H9 (cell line): ENCODE measurements at regions not wholly inside any gene's neighbourhood (a gene's known extent, or its start where the extent isn't known, plus 50 kb on each side); places are given as distances from the start of the nearest gene placed in this dataset.

ENCODE experiments used
- DNase-seq: peaks from one replicate; pipeline ENCODE4 v3.0.0-alpha.2; 2017
- H2AFZ ChIP-seq: one replicate; pipeline ENCODE4 v1.6.1; 2013; ENCODE audit warnings: mild to moderate bottlenecking, low read length, control low read depth, moderate library complexity
- H2AK5ac ChIP-seq: 2 replicates; pipeline ENCODE4 v1.6.1; 2013; ENCODE audit warnings: low read length, control low read depth, mixed read lengths; ENCODE audit not compliant: insufficient read length
- H2BK120ac ChIP-seq: one replicate; pipeline ENCODE4 v1.6.1; 2013; ENCODE audit warnings: low read depth, mild to moderate bottlenecking, low read length, control low read depth, inconsistent platforms; ENCODE audit not compliant: poor library complexity, severe bottlenecking
- H2BK12ac ChIP-seq: 2 replicates; pipeline ENCODE4 v1.6.1; 2013; ENCODE audit warnings: low read length, control low read depth, mixed read lengths, low read depth; ENCODE audit not compliant: insufficient read length
- H2BK15ac ChIP-seq: 2 replicates; pipeline ENCODE4 v1.6.1; 2013; ENCODE audit warnings: low read depth, low read length, control low read depth
- H2BK20ac ChIP-seq: one replicate; pipeline ENCODE4 v1.6.1; 2013; ENCODE audit warnings: low read depth, mild to moderate bottlenecking, low read length, control low read depth, inconsistent platforms; ENCODE audit not compliant: poor library complexity, severe bottlenecking
- H2BK5ac ChIP-seq: 2 replicates; pipeline ENCODE4 v1.6.1; 2013; ENCODE audit warnings: low read length, control low read depth, mixed read lengths; ENCODE audit not compliant: insufficient read length
- H3K14ac ChIP-seq: 2 replicates; pipeline ENCODE4 v1.6.1; 2013; ENCODE audit warnings: low read length, control low read depth; ENCODE audit not compliant: insufficient read depth
- H3K18ac ChIP-seq: 2 replicates; pipeline ENCODE4 v1.6.1; 2013; ENCODE audit warnings: low read depth, mild to moderate bottlenecking, mixed read lengths, low read length, control low read depth; ENCODE audit not compliant: insufficient read length
- H3K23ac ChIP-seq: 2 replicates; pipeline ENCODE4 v1.6.1; 2013; ENCODE audit warnings: low read length, control low read depth, mixed read lengths, low read depth; ENCODE audit not compliant: insufficient read length
- H3K23me2 ChIP-seq: 2 replicates; pipeline ENCODE4 v1.6.1; 2013; ENCODE audit warnings: low read depth, mild to moderate bottlenecking, mixed read lengths, low read length, control low read depth; ENCODE audit not compliant: insufficient read length, poor library complexity, severe bottlenecking
- H3K27ac ChIP-seq: 2 replicates; pipeline ENCODE4 v1.5.1; 2013; ENCODE audit warnings: low read length, control low read depth, mixed read lengths, low read depth; ENCODE audit not compliant: insufficient read length
- H3K27me3 ChIP-seq: 2 replicates; pipeline ENCODE4 v1.6.1; 2013; ENCODE audit warnings: low read length, control low read depth, inconsistent platforms; ENCODE audit not compliant: insufficient read depth
- H3K4ac ChIP-seq: 2 replicates; pipeline ENCODE4 v1.6.1; 2013; ENCODE audit warnings: low read depth, mild to moderate bottlenecking, control low read depth, inconsistent platforms, low read length, moderate library complexity
- H3K4me1 ChIP-seq: 2 replicates; pipeline ENCODE4 v1.6.1; 2013; ENCODE audit warnings: low read length, control low read depth, inconsistent platforms; ENCODE audit not compliant: insufficient read depth
- H3K4me2 ChIP-seq: 2 replicates; pipeline ENCODE4 v1.6.1; 2013; ENCODE audit warnings: low read length, control low read depth, mixed read lengths; ENCODE audit not compliant: insufficient read length, insufficient read depth
- H3K56ac ChIP-seq: 2 replicates; pipeline ENCODE4 v1.6.1; 2013; ENCODE audit warnings: low read depth, mild to moderate bottlenecking, mixed read lengths, low read length, control low read depth; ENCODE audit not compliant: insufficient read length
- H3K79me1 ChIP-seq: 2 replicates; pipeline ENCODE4 v1.6.1; 2013; ENCODE audit warnings: low read depth, mild to moderate bottlenecking, moderate library complexity, low read length, control low read depth, inconsistent platforms; ENCODE audit not compliant: insufficient read depth, poor library complexity, severe bottlenecking
- H3K79me2 ChIP-seq: 2 replicates; pipeline ENCODE4 v1.6.1; 2013; ENCODE audit warnings: low read length, control low read depth, inconsistent platforms; ENCODE audit not compliant: insufficient read depth
- H3K9ac ChIP-seq: 2 replicates; pipeline ENCODE4 v1.6.1; 2013; ENCODE audit warnings: low read length, control low read depth, mixed read lengths; ENCODE audit not compliant: insufficient read length; ENCODE audit errors: extremely low read depth
- H3K9me3 ChIP-seq: one replicate; pipeline ENCODE4 v1.6.1; 2013; ENCODE audit warnings: low read depth, low read length, inconsistent platforms; ENCODE audit not compliant: control insufficient read depth
- H3T11ph ChIP-seq: one replicate; pipeline ENCODE4 v1.6.1; 2013; ENCODE audit warnings: mild to moderate bottlenecking, low read length, control low read depth, inconsistent platforms
- H4K20me1 ChIP-seq: one replicate; pipeline ENCODE4 v1.6.1; 2013; ENCODE audit not compliant: control insufficient read depth, insufficient read length, insufficient read depth
- H4K5ac ChIP-seq: 2 replicates; pipeline ENCODE4 v1.6.1; 2013; ENCODE audit warnings: low read depth, mild to moderate bottlenecking, mixed read lengths, low read length, control low read depth; ENCODE audit not compliant: insufficient read length
- H4K8ac ChIP-seq: replicated peaks from 2 replicates; pipeline ENCODE4 v1.6.1; 2013; ENCODE audit warnings: low read length, control low read depth, mixed read lengths, low read depth; ENCODE audit not compliant: insufficient read length
- H4K91ac ChIP-seq: 2 replicates; pipeline ENCODE4 v1.6.1; 2013; ENCODE audit warnings: low read depth, mild to moderate bottlenecking, moderate library complexity, mixed read lengths, low read length, control low read depth; ENCODE audit not compliant: insufficient read length
- H3K27ac Mint-ChIP-seq, 3 experiments: 2 replicates in 2 of 3; 3 replicates in 1 of 3; pipeline ENCODE4 v1.8.0; 2020 to 2021; ENCODE audit warnings: mixed read lengths in 3 of 3, mild to moderate bottlenecking in 1 of 3, moderate library complexity in 1 of 3
- H3K27me3 Mint-ChIP-seq: 2 replicates; pipeline ENCODE4 v1.8.0; 2021; ENCODE audit warnings: low read depth, mild to moderate bottlenecking, moderate library complexity, mixed read lengths
- H3K36me3 Mint-ChIP-seq, 3 experiments: 2 replicates in 2 of 3; 3 replicates in 1 of 3; pipeline ENCODE4 v1.8.0; 2020 to 2021; ENCODE audit warnings: low read depth in 3 of 3, mixed read lengths in 3 of 3; ENCODE audit not compliant: insufficient read depth in 1 of 3
- H3K4me1 Mint-ChIP-seq, 2 experiments: 2 replicates each; pipeline ENCODE4 v1.8.0; 2020; ENCODE audit warnings: mixed read lengths in 2 of 2
- H3K4me3 Mint-ChIP-seq, 2 experiments: 2 replicates in 1 of 2; 3 replicates in 1 of 2; pipeline ENCODE4 v1.8.0; 2020 to 2021; ENCODE audit warnings: mild to moderate bottlenecking in 2 of 2, mixed read lengths in 2 of 2, moderate library complexity in 1 of 2
- H3K9me3 Mint-ChIP-seq, 2 experiments: 2 replicates in 1 of 2; 3 replicates in 1 of 2; pipeline ENCODE4 v1.8.0; 2020; ENCODE audit warnings: mild to moderate bottlenecking in 2 of 2, mixed read lengths in 2 of 2, moderate library complexity in 1 of 2
- CTCF ChIP-seq: fragments of 200-600 bp; sonication (generic); conservative IDR thresholded peaks from 3 replicates; pipeline ENCODE4 v1.8.0; 2021; ENCODE audit warnings: antibody characterized with exemption, mild to moderate bottlenecking
- WGBS: extraction: QIAGEN DNeasy Blood & Tissue Kit; methylation state at CpG from one replicate; pipeline ENCODE4 v1.1.7; 2013; ENCODE audit warnings: missing lambda C conversion rate, low lambda C conversion rate, mixed read lengths; ENCODE audit not compliant: insufficient read length; ENCODE audit errors: extremely low coverage; 5-methylcytosine and 5-hydroxymethylcytosine counted together

- Mint-ChIP-seq H3K4me1 (peaks cover 9 to 16% of the 10 kb centered on the region in 2 experiments), H3K36me3 (no peaks in the 10 kb centered on the region; a peak in 2 of 7 replicates), H3K27ac (no peak overlapping the region), H3K9me3 (no peaks in the 10 kb centered on the region), H3K4me3 (no peak overlapping the region), H3K27me3 (no peaks in the 10 kb centered on the region; the same call in 1 of the 2 replicates)
- H3K27ac ChIP-seq = no peak overlapping the region
- H3K4me1 ChIP-seq = no peaks in the 10 kb centered on the region
- no peaks in the 10 kb centered on the region for H4K20me1 ChIP-seq
- H2BK20ac ChIP-seq = no peak overlapping the region
- no peak overlapping the region for H3K23ac ChIP-seq
- no peak overlapping the region for H2AK5ac ChIP-seq
- H3K79me1 ChIP-seq = no peaks in the 10 kb centered on the region
- no peak overlapping the region for H2BK12ac ChIP-seq
- no peak overlapping the region for H3K14ac ChIP-seq
- H3K27me3 ChIP-seq = no peaks in the 10 kb centered on the region
- no peak overlapping the region for H3K56ac ChIP-seq
- 0 out of 2 replicates have a peak, but pooled peaks cover 1% of the 10 kb centered on the region for H3K79me2 ChIP-seq
- H3K18ac ChIP-seq = no peak overlapping the region
- no peak overlapping the region for H2AFZ ChIP-seq
- H4K91ac ChIP-seq = no peak overlapping the region
- H3K9ac ChIP-seq = no peak overlapping the region
- no peak overlapping the region for H3K4ac ChIP-seq
- no peaks in the 10 kb centered on the region for H3K23me2 ChIP-seq
- no peak overlapping the region for H3K4me2 ChIP-seq
- WGBS = no CpG with 5 or more reads among the region's 3 CpGs
- H2BK120ac ChIP-seq = no peak overlapping the region
- no peak for DNase-seq
- TF ChIP-seq CTCF = no peak
- H2BK5ac ChIP-seq = no peak overlapping the region
- H3T11ph ChIP-seq = no peak overlapping the region
- H3K9me3 ChIP-seq = no peaks in the 10 kb centered on the region
- H4K5ac ChIP-seq = no peak overlapping the region
- H4K8ac ChIP-seq = no peak overlapping the region
- H2BK15ac ChIP-seq = no peak overlapping the region
Observed at GRCh38 chr7:52021343-52021742, 704.7 kb upstream of the COBL start.
